GM21447 (cell line): ENCODE measurements at regions not wholly inside any gene's neighbourhood (a gene's known extent, or its start where the extent isn't known, plus 50 kb on each side); places are given as distances from the start of the nearest gene placed in this dataset.
"Not testable (repeated sequence)": the region's sequence is repeated elsewhere in the genome, so short reads cannot be mapped to it uniquely, and the experiment has no call there.

Source experiments
- ATAC-seq: cut with Tn5 transposase; IDR thresholded peaks from one replicate; pipeline ENCODE4 v1.9.1; 2021; ENCODE audit not compliant: unreplicated experiment

- ATAC-seq = no peak
Measured at GRCh38 chr12:88726806-88727720, 146.8 kb upstream of the KITLG start.

- no peak for ATAC-seq
Measured at GRCh38 chr12:88725592-88726143, 145.4 kb upstream of the KITLG start.

DNA sequence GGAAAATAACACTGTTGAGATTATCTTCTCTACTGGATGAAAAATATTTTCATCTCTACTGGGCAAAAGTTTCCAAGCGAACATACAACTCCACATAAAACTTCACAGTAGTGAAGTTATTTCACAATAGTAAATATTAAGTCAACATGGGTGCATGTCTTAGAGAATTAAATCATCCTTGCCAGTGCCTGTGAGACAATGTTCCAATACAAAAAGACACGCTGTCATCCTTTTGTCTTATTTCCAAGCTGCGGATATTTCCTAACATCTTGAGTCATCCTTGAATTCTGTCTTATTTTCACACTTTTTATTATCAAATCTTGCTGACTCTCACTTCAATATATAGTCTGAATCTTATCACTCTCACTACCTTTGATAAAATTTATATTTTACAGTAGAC, 142.9 kb upstream of the KITLG start:
- no peak for ATAC-seq

DNA sequence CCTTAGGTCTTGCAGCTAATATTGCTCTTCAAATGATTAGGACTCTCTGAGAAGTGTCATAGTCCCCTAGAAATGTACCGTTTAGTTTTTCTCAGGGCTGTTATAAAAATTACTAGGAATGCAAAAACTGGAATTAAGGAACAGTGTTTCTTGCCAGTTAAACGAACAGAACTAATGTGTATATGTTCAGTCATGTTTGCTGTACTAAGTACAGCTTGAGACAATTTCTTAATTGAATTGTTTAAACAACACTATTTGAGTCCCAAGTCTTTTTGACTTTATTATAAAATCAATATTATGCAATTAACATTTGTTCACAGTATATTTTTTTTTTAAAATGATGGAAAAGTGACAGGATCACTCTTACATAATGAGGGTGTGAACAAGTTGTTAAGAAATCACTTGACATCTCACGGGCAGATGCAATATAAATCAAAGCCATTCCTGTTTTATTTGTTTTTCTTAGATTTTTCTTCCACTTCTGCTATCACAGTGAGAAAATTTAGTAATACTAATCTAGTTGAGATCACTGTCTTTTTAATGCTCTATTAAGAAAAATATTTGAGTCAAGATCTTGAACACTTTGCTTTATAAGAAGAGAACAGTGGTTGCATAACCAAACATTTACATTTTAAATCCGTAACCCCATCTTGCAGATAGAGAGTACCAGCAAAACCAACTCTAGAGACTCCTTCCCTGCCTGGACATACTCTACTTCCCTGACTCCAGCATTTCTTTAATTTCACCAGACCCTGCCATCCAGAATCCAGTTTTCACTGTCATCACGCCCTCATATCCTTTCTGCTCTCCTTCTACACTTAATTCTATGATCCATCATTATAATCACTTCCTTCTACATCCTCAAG, 140.7 kb upstream of the KITLG start:
- no peak for ATAC-seq

DNA sequence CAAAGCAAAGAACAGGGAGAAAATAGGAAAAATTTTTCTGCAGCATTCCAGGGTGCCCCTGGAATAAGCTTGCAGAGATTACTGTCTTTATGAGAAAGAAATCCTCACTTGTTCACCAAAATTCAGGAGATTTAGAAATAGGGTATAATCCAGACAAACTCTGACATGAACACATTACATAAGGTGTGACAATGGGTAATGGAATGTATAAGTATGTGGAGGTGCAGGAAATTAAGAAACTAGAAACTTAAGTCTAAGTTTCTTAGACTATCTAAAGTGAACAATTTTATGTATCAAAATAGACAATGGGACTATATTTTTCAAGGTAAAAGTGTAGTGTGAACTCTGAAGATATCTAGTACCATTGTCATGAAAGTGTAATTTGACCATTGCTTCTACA, 140.0 kb upstream of the KITLG start:
- no peak for ATAC-seq

DNA sequence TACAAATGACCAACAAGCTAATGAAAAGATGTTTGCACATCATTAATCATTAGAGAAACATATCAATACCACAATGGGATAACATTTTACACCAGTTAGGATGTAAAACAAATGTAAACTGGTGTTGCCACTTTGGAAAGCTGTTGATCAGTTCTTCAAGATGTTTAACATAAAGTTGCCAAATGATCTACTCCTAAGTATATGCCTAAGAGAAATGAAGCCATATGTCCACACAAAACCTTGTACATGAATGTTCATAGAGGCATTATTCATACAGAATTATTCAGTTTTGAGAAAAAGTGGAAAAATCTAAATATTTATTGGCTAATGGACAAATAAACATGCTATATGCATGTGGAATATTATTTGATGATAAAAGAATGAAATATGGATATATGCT, 136.9 kb upstream of the KITLG start:
- no peak for ATAC-seq

DNA sequence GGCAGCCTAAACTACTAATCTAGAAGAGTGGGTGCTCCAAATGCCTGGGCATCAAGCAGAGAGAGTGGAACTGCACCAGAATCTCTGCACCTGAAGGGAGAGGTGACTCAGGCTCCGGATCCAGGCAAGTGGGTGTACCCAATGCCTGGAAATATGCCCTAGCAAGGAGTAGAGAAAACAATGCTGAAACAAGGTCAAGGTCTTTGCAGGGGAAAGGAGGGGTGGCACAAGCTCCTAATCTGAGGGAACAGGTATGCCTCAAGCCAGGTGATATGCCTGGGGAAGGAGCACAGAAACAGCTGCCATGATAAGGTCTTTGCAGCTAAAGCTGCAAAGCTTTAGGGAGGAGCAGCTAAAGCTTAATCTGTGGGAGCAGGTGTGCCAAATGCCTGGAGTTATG, 136.0 kb upstream of the KITLG start:
- ATAC-seq = no peak

GRCh38 chr12:88715673-88716072, 135.4 kb upstream of the KITLG start:
- no peak for ATAC-seq

GRCh38 chr12:88714263-88714882, 134.1 kb upstream of the KITLG start:
- not testable (repeated sequence) for ATAC-seq

- no peak for ATAC-seq
Measured at GRCh38 chr12:88707800-88708199, 127.5 kb upstream of the KITLG start.

DNA sequence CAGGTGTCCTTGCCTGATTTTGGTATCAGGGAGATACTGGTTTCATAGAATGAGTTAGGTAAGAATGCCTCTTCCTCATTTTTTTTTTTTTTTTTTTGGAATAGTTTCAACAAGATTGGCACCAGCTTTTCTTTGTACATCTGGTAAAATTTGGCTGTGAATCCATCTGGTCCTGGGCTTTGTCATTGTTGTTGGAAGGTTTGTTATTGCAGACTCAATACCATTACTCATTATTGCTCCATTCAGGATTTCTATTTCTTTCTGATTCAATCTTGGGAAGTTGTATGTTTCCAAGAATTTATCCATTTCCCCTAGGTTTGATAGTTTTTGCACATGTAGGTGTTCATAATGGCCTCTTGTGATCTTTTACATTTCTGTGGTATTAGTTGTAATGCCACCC, 126.0 kb upstream of the KITLG start:
- no peak for ATAC-seq

- ATAC-seq = no peak
Measured at GRCh38 chr12:88703790-88704189, 123.5 kb upstream of the KITLG start.

DNA sequence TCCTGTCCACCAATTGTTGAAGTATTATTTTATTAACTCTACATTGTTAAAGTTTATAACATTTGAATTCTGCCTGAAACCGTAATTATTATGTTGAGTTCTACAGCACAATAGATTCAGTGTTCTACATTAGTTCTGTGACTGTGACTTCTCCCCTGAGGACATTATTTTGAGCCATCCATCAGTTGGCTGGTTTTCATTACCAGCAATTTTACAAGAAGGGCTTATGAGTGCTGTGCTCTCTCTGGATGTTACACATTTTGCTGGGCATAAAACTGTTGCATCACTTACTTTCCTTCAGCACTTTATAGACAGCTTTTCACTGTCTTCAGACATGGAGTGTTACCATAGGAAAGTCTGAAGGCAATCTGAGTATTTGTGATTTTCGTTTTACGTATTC, 118.2 kb upstream of the KITLG start:
- ATAC-seq = no peak

GRCh38 chr12:88693837-88694445, 113.7 kb upstream of the KITLG start:
- ATAC-seq = no peak

DNA sequence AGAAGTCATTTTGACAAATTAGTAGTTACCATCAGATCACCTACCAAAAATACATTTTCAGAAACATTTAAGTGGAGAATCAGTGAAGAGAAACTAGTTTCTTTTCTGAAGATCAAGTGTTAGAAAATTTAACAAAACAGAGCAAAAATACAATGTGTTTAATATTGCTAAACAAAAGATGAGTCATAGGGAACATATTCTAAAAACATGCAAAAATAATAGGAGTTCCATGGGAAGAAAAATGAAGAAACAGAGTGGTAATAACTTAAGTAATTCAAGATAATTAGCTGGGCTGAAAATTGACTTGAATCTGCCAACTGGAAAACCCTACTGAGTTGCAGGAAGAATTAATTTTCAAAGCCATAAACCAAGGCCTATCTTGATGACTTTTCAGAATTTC, 111.5 kb upstream of the KITLG start:
- no peak for ATAC-seq

DNA sequence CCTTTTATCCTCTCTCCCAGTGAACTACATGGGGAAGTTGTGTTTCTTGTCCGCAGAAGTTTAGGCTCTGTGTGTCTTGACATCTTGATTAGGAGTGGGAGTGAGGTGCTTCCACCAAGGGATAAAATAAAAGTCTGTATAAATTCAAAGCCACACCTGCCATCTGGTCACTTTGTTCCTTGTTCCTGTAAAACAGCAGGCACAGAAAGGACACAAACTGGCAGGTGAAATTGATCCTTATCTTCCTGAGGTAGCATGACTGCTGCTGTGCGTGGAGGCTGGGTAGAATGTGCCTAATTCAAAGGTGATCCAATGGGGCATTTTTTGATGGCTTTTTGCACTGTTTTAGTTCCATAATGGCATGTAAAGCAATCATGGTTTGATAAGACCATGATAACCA, 104.3 kb upstream of the KITLG start:
- no peak for ATAC-seq

GRCh38 chr12:88684170-88684569, 103.9 kb upstream of the KITLG start:
- ATAC-seq = no peak

- no peak for ATAC-seq
Measured at GRCh38 chr12:88683628-88684027, 103.4 kb upstream of the KITLG start.

DNA sequence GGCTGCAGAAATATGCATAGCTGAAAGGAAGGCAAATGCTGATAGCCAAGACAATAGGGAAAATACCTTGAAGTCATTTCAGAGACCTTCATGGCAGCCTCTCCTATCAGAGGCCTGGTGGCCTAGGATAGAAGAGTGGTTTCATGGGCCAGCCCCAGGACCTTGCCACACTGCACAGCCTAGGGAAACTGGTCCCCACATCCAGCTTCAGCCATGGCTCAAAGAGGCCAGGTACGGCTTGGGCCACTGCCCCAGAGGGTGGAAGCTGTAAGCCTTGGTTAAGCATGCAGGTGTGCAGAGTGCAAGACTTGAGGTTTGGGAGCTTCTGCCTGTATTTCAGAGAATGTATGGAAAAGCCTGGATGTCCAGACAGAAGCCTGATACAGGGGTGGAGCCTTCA, 101.0 kb upstream of the KITLG start:
- ATAC-seq = no peak

GRCh38 chr12:88677464-88677863, 97.2 kb upstream of the KITLG start:
- ATAC-seq = no peak

- not testable (repeated sequence) for ATAC-seq
Measured at GRCh38 chr12:88667615-88668014, 87.3 kb upstream of the KITLG start.
